Erythroblast (primary cell): ENCODE measurements at regions not wholly inside any gene's neighbourhood (a gene's known extent, or its start where the extent isn't known, plus 50 kb on each side); places are given as distances from the start of the nearest gene placed in this dataset.

Experiments
- GATA1 ChIP-seq: IDR thresholded peaks from 2 replicates; pipeline ENCODE4 v1.6.1; 2011; ENCODE audit warnings: low read depth, mild to moderate bottlenecking, control low read depth, low read length, moderate library complexity
- POLR2A ChIP-seq: IDR thresholded peaks from 2 replicates; pipeline ENCODE4 v1.6.1; 2011; ENCODE audit warnings: mild to moderate bottlenecking, low read length

GRCh38 chr20:58037631-58038030, 190.8 kb downstream of the ANKRD60 start:
- TF ChIP-seq POLR2A: no peak
- no peak for TF ChIP-seq GATA1
